OCI-LY3 (cell line): ENCODE measurements at regions not wholly inside any gene's neighbourhood (a gene's known extent, or its start where the extent isn't known, plus 50 kb on each side); places are given as distances from the start of the nearest gene placed in this dataset.
"Not testable (repeated sequence)": the region's sequence is repeated elsewhere in the genome, so short reads cannot be mapped to it uniquely, and the experiment has no call there.

Source experiments
- CTCF ChIP-seq: fragments of 200-600, 300-600 bp; sonication (generic); IDR thresholded peaks from 2 replicates; pipeline ENCODE4 v1.5.1; 2014; ENCODE audit warnings: antibody characterized with exemption, low read length, low read depth
- EZH2phosphoT487 ChIP-seq: fragments of 200-600 bp; shearing (Covaris generic); IDR thresholded peaks from 2 replicates; pipeline ENCODE4 v1.6.1; 2018; ENCODE audit warnings: antibody characterized with exemption, mixed run types, low read depth

- not testable (repeated sequence) for TF ChIP-seq CTCF, EZH2phosphoT487
Measured at GRCh38 chr6:134612128-134612527, 294.2 kb upstream of the SGK1 start.
